Lower leg skin (tissue), 4 donors: ENCODE measurements at regions not wholly inside any gene's neighbourhood (a gene's known extent, or its start where the extent isn't known, plus 50 kb on each side); places are given as distances from the start of the nearest gene placed in this dataset.

Experiments used
- DNase-seq, 2 donors: peaks; one replicate each; pipeline ENCODE4 v3.0.0-alpha.2; 2019; ENCODE audit warnings: low spot score in 2 of 2
- H3K4me3 ChIP-seq: fragments of 200-600 bp; sonication (generic); 2 replicates; pipeline ENCODE4 v1.5.1; 2017; ENCODE audit warnings: mild to moderate bottlenecking, low read depth; ENCODE audit not compliant: poor library complexity, severe bottlenecking
- CTCF ChIP-seq, 3 donors: fragments of 450-650 bp; IDR thresholded peaks; one replicate each; pipeline ENCODE4 v1.5.1; 2016; ENCODE audit warnings: antibody characterized with exemption in 3 of 3, mild to moderate bottlenecking in 3 of 3, moderate library complexity in 2 of 3
- POLR2A ChIP-seq, 2 donors: fragments of 450-650 bp; IDR thresholded peaks; one replicate each; pipeline ENCODE4 v1.6.1; 2016 to 2017; ENCODE audit warnings: antibody characterized with exemption in 2 of 2, mild to moderate bottlenecking in 1 of 2, moderate library complexity in 1 of 2
- WGBS, 2 donors: methylation state at CpG; one replicate each; pipeline ENCODE4 v1.1.5; 2018; 5-methylcytosine and 5-hydroxymethylcytosine counted together
- intact Hi-C: fragments of 100-400 bp; cut with DNase I; formaldehyde crosslinking; loops from one replicate; pipeline ENCODE4 v1.15.0; 2023; ENCODE audit warnings: low total_unique reads

- H3K4me3 ChIP-seq: no peak overlapping the region
- TF ChIP-seq POLR2A (IDR thresholded peaks at IDR 0.05) (no peak), CTCF (IDR thresholded peaks at IDR 0.05) (no peak)
- intact Hi-C loops: no loop called here
- 41 to 45% methylated on average over 4 of the region's 4 CpGs for WGBS, 2 donors
- DNase-seq: no peak
Measured at GRCh38 chr5:164560216-164560615, 1054.8 kb downstream of the MAT2B start.

GRCh38 chr5:164561933-164562872 is 1056.8 kb downstream of the MAT2B start:
- H3K4me3 ChIP-seq: no peak overlapping the region
- no peak for DNase-seq
- intact Hi-C loops: no loop called here
- no peak for TF ChIP-seq POLR2A (IDR thresholded peaks at IDR 0.05)
- TF ChIP-seq CTCF (IDR thresholded peaks at IDR 0.05): no peak
- 62 to 64% methylated on average over 7 of the region's 7 CpGs for WGBS, 2 donors

- H3K4me3 ChIP-seq: no peak overlapping the region
- intact Hi-C loops: no loop called here
- no peak for TF ChIP-seq POLR2A (IDR thresholded peaks at IDR 0.05)
- no peak for TF ChIP-seq CTCF (IDR thresholded peaks at IDR 0.05)
- no peak for DNase-seq
- 58 to 67% methylated on average over 1 of the region's 1 CpG for WGBS, 2 donors
Measured at GRCh38 chr5:164563370-164563769, 1058.0 kb downstream of the MAT2B start.

- no peak for DNase-seq
- intact Hi-C loops: no loop called here
- no peak for TF ChIP-seq CTCF (IDR thresholded peaks at IDR 0.05)
- no peak for TF ChIP-seq POLR2A (IDR thresholded peaks at IDR 0.05)
Measured at GRCh38 chr5:164573397-164573796, 1068.0 kb downstream of the MAT2B start.

GRCh38 chr5:164577201-164577600 is 1071.8 kb downstream of the MAT2B start:
- no peak for DNase-seq
- intact Hi-C loops: no loop called here
- no peak overlapping the region for H3K4me3 ChIP-seq
- WGBS, 2 donors: 72 to 75% methylated on average over 2 of the region's 2 CpGs
- TF ChIP-seq POLR2A (IDR thresholded peaks at IDR 0.05) (no peak), CTCF (IDR thresholded peaks at IDR 0.05) (no peak)

More at GRCh38 chr5:164573397-164573796, 1068.0 kb downstream of the MAT2B start:
- WGBS, 2 donors: 61 to 67% methylated on average over 2 of the region's 2 CpGs
- H3K4me3 ChIP-seq: no peak overlapping the region
